GM10266 (cell line): ENCODE measurements at regions not wholly inside any gene's neighbourhood (a gene's known extent, or its start where the extent isn't known, plus 50 kb on each side); places are given as distances from the start of the nearest gene placed in this dataset.

Source experiments
- DNase-seq: peaks from one replicate; pipeline ENCODE4 v3.0.0; 2012; ENCODE audit errors: extremely low spot score
- TF ChIP-seq, protein P1 (sequence below): IDR thresholded peaks from 2 replicates; pipeline ENCODE4 v1.5.1; 2012; ENCODE audit warnings: mild to moderate bottlenecking, low read depth; ENCODE audit not compliant: control insufficient read depth, insufficient read depth; ENCODE audit errors: missing control alignments

DNA sequence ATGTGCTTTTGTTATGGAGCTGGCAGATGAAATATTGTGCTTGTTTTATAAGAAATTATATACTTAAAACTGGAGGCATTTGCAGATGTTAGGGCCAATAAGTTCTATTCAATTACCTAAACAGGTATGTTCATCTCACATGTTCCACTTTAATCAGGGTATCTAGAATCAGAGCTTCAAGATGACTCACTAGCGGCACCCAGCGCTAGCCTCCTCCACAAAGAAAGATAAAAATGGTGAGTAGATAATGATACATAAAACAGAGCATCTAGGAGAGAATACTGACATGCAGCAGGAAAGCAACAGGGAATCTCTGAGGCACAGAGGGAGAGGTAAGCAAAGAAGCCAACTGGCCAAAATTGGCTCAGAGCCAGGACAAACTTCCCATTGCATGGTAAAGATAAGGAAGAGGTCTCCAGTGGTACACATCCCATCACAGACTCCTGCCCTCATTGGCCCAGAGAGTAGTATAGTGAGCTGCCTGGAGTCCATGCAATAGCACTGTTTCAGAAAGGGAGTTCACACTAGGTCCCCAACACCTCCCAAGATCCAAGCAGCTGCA lies 200.7 kb upstream of the SPTLC3 start:
- DNase-seq, result no peak
- TF ChIP-seq, protein P1, sequence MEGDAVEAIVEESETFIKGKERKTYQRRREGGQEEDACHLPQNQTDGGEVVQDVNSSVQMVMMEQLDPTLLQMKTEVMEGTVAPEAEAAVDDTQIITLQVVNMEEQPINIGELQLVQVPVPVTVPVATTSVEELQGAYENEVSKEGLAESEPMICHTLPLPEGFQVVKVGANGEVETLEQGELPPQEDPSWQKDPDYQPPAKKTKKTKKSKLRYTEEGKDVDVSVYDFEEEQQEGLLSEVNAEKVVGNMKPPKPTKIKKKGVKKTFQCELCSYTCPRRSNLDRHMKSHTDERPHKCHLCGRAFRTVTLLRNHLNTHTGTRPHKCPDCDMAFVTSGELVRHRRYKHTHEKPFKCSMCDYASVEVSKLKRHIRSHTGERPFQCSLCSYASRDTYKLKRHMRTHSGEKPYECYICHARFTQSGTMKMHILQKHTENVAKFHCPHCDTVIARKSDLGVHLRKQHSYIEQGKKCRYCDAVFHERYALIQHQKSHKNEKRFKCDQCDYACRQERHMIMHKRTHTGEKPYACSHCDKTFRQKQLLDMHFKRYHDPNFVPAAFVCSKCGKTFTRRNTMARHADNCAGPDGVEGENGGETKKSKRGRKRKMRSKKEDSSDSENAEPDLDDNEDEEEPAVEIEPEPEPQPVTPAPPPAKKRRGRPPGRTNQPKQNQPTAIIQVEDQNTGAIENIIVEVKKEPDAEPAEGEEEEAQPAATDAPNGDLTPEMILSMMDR, result no peak

DNA sequence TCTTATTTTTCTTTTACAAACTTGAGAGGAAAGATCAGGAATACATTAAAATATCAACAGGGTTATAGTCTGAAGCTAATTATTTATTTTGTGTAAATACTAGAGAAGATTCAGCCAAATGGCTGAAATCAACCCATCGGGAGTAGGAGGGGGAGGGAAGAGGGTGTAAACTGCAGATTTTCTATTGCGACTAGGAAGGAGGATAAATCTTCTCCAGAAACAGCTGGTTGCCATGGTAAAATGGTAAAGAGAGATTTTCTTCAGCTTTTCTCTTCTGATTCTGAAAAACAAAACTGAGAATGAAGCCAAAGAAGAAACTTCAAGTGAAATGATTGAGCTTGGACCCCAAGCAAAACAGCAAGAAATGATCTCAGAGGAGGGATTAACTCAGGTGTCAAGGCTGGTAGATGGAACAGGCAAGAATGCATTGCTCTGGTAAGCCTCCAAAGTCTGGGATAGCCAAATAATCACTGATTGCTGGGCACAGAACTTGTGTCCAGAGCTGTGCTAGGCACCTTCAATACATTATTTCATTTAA lies 193.5 kb upstream of the SPTLC3 start:
- TF ChIP-seq, protein P1, result no peak
- no peak for DNase-seq

DNA sequence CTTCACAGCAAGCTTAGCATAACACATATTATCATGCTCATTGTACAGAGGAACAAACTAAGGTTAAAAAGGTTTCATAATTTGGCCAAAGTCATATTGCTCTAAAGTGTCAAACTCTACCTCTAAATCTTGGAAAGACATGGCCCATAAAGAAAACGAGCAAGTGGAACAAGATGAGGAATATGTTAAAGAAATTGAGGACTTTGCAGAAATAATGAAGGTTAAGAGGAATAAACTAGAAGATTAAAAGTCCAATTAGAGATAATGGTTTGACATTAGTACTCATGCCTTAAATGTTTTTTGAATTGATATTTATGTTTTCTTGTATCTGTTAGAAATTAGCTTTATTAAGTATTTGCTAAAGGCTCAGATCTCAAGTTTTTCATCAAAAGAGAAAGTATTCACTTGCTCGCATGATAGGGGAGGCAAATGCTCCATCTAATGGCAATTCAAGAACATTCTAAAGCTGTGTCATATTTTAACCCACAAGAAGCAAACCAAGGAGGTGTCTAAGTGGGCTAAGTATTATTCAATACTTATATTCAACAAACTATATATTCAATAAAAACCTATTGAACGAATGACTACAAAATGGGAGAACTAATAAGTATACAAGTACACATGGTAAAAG lies 192.9 kb upstream of the SPTLC3 start:
- TF ChIP-seq, protein P1, result no peak
- DNase-seq, result no peak

DNA sequence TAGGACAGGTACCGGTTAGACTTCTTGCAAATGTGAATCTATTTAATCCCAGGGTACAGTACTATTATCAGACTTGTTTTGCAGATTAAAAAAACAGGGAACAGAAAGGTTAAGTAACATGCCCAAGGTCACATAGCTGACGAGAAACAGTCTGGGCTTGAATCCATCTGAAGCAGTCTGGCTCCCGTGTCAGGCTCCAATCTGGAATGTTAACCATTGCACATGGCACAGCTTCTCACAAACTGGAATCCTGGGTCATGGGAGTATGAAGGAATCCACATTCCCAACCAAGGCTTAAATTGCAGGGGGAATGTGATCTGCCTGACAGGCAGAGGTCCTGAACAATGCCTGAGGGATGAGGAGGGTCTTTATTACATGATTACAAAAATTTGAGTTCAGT lies 187.5 kb upstream of the SPTLC3 start:
- no peak for DNase-seq
- TF ChIP-seq, protein P1, result no peak

DNA sequence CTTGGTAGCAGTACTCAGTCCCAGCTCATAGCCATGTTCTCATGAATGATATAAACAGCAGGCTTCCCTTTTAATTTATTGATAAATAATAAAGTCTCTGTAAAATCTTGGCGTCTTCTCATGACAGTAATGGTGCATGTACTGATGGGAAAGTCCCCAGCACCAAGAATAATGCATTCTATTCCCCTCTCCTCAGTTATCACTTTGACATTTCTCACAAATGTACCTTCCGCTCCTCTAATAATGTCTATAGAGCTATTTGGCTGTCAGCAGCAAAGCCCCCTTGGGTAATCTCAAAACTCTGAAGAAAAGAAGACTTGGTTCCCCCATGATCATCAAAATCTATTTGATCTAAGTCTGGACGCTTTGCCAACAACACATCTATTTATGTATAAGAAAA lies 185.0 kb upstream of the SPTLC3 start:
- TF ChIP-seq, protein P1, result no peak
- no peak for DNase-seq

DNA sequence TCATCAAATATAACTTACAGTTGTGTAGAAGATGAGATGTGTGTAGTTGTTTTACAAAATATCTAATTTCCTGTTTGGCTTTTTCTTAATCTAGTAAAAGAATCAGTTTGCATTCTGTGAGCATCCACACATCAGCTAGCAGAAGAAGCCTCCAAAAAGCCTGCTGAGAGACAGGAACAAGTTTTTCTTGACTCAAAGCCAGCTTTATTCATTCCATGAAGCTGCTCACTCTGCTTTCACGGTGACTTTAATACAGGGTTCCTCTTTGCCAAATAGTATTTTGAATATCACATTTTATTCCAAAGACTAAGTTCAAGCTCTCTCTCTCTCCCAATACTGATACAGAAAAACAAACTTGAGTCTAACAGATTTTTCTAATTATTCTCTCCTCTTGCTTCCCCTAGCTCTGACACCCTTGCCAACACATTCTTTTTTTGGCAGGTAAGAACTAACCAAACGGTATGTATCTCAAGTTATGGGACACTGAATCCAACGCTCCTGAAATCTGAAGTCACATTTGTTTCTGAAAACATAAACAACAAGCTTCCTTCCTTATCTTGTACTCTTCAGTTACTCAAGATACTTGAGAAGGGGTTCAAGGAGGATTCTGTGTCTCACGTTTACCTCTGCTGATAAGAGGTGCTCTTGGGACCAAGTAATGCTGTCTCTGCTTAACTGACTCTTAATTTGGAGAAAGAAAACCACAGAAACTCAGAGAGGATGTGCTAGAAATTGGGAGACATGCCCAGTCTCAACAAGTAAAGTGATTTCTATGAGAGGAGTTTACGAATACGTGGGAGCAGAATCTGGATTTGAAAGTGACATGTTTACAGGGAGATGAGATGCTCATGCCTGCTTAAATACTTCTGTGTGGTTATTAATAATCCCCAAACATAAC lies 184.2 kb upstream of the SPTLC3 start:
- DNase-seq, result no peak
- TF ChIP-seq, protein P1, result no peak
